ENCODE measurements at regions not wholly inside any gene's neighbourhood (a gene's known extent, or its start where the extent isn't known, plus 50 kb on each side); places are given as distances from the start of the nearest gene placed in this dataset.

DNA sequence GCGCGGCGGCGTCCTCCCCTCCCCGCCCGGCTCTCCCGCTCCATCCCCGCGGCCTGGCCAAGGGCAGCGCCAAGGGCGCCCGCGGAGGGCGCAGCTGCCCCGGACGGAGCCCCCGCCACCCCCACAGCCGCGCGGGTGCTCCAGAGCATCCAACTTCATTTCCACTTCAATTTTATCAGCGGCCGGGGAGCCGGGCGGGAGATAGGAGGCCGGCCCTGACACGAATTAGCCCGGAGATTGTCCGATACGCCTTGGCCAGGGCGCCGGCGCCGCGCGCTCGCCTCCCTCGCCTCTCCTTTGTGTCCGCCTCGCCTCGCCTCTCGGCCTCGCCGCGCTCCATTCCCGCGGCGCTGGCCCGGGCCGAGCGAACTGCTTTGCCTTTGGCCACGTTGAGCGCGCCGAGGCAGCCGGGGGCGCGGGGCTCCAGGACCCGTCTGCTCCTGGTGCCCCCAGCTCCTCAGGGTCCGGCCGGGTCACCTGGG lies 129.1 kb upstream of the LHX1 start:
- no peak for TF ChIP-seq L3MBTL2 (conservative IDR thresholded peaks at IDR 0.05)
- no peak for TF ChIP-seq CTBP1 (IDR thresholded peaks at IDR 0.05; ENCODE audit: borderline replicate concordance)
- TF ChIP-seq ARNT (IDR thresholded peaks at IDR 0.05), result no peak
- no peak for TF ChIP-seq ELF4 (IDR thresholded peaks at IDR 0.05)
- no peak for TF ChIP-seq SUZ12 (IDR thresholded peaks at IDR 0.05)
- no peak for TF ChIP-seq SP1 (IDR thresholded peaks at IDR 0.05)
- TF ChIP-seq FOXA1 (IDR thresholded peaks at IDR 0.05), result no peak
- no peak for TF ChIP-seq BHLHE40 (IDR thresholded peaks at IDR 0.05; ENCODE audit: borderline replicate concordance)
- TF ChIP-seq FOXM1 (IDR thresholded peaks at IDR 0.05; ENCODE audit: borderline replicate concordance), result no peak
- TF ChIP-seq TARDBP (IDR thresholded peaks at IDR 0.05), result no peak
- no peak for TF ChIP-seq FOXK2 (IDR thresholded peaks at IDR 0.05)

Data from HEK293T (cell line).